ENCODE measurements at regions not wholly inside any gene's neighbourhood (a gene's known extent, or its start where the extent isn't known, plus 50 kb on each side); places are given as distances from the start of the nearest gene placed in this dataset.

DNA sequence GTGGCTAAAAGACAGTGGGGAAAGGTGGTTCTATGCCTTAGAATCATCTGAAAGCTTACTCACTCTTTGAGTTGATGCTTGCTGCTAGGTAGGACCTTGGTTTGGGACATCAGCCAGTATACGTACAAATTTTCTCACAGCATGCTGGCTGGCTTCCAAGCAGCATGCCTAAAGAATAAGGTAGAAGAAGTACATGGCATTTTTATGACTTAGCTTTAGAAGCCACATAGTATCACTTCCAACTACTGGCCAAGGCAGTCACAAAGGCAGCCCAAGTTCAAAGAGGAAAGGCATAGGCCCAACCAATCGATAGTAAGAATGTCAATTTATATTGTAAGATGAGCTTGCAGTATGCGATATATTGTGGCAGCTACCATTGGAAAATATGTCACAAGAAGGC is 284.2 kb upstream of the CAND1 start:
- TF ChIP-seq POLR2A (IDR thresholded peaks at IDR 0.05; ENCODE audit: low read depth, low read length) = no peak
- TF ChIP-seq POLR2AphosphoS5 (IDR thresholded peaks at IDR 0.05; ENCODE audit: insufficient read depth, low read depth, low read length) = no peak
- TF ChIP-seq EZH2 (IDR thresholded peaks at IDR 0.05; ENCODE audit: borderline replicate concordance, low read depth, low read length, severe bottlenecking) = no peak
- TF ChIP-seq, protein P1, sequence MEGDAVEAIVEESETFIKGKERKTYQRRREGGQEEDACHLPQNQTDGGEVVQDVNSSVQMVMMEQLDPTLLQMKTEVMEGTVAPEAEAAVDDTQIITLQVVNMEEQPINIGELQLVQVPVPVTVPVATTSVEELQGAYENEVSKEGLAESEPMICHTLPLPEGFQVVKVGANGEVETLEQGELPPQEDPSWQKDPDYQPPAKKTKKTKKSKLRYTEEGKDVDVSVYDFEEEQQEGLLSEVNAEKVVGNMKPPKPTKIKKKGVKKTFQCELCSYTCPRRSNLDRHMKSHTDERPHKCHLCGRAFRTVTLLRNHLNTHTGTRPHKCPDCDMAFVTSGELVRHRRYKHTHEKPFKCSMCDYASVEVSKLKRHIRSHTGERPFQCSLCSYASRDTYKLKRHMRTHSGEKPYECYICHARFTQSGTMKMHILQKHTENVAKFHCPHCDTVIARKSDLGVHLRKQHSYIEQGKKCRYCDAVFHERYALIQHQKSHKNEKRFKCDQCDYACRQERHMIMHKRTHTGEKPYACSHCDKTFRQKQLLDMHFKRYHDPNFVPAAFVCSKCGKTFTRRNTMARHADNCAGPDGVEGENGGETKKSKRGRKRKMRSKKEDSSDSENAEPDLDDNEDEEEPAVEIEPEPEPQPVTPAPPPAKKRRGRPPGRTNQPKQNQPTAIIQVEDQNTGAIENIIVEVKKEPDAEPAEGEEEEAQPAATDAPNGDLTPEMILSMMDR (IDR thresholded peaks at IDR 0.05; ENCODE audit: extremely low read depth in 1 of 2, insufficient read depth in 1 of 2, low read depth in 1 of 2, low read length in 2 of 2) = no peak
